Mammary epithelial cell (primary cell): ENCODE measurements at regions not wholly inside any gene's neighbourhood (a gene's known extent, or its start where the extent isn't known, plus 50 kb on each side); places are given as distances from the start of the nearest gene placed in this dataset.

Experiments
- EZH2 ChIP-seq: IDR thresholded peaks from 2 replicates; pipeline ENCODE4 v1.6.1; 2012; ENCODE audit warnings: low read length, inconsistent platforms, borderline replicate concordance
- TF ChIP-seq, protein P1 (sequence below), 2 donors: IDR thresholded peaks in 1 of 2; conservative IDR thresholded peaks in 1 of 2; 2 replicates each; pipeline ENCODE4 v1.5.1; 2011 to 2012; ENCODE audit warnings: inconsistent platforms in 2 of 2, low read length in 2 of 2, mild to moderate bottlenecking in 2 of 2, control low read depth in 1 of 2, low read depth in 1 of 2; ENCODE audit not compliant: insufficient read depth in 1 of 2; ENCODE audit errors: extremely low read depth in 1 of 2

GRCh38 chr17:51481370-51481769 lies 221.0 kb downstream of the UTP18 start:
- TF ChIP-seq, protein P1, sequence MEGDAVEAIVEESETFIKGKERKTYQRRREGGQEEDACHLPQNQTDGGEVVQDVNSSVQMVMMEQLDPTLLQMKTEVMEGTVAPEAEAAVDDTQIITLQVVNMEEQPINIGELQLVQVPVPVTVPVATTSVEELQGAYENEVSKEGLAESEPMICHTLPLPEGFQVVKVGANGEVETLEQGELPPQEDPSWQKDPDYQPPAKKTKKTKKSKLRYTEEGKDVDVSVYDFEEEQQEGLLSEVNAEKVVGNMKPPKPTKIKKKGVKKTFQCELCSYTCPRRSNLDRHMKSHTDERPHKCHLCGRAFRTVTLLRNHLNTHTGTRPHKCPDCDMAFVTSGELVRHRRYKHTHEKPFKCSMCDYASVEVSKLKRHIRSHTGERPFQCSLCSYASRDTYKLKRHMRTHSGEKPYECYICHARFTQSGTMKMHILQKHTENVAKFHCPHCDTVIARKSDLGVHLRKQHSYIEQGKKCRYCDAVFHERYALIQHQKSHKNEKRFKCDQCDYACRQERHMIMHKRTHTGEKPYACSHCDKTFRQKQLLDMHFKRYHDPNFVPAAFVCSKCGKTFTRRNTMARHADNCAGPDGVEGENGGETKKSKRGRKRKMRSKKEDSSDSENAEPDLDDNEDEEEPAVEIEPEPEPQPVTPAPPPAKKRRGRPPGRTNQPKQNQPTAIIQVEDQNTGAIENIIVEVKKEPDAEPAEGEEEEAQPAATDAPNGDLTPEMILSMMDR (conservative IDR thresholded peaks at IDR 0.05 in 1 of 2, IDR thresholded peaks at IDR 0.05 in 1 of 2; ENCODE audit: extremely low read depth in 1 of 2, insufficient read depth in 1 of 2, low read depth in 1 of 2, low read length in 2 of 2): no peak
- TF ChIP-seq EZH2: no peak
